ENCODE measurements at regions not wholly inside any gene's neighbourhood (a gene's known extent, or its start where the extent isn't known, plus 50 kb on each side); places are given as distances from the start of the nearest gene placed in this dataset.

- H3K9me3 ChIP-seq (ENCODE audit: low read length): no peaks in the 10 kb centered on the region
- no peak overlapping the region for H2AFZ ChIP-seq (ENCODE audit: low read depth, low read length)
- H3K9me2 ChIP-seq (ENCODE audit: insufficient read depth, low read length): no peaks in the 10 kb centered on the region
- H3K79me2 ChIP-seq (replicated peaks; ENCODE audit: insufficient read depth, low read length): no peaks in the 10 kb centered on the region
- no peak overlapping the region for H3K4me2 ChIP-seq (ENCODE audit: low read length)
- no peaks in the 10 kb centered on the region for H3F3A ChIP-seq (ENCODE audit: insufficient read depth, low read length, poor library complexity, severe bottlenecking)
- H3K4me3 ChIP-seq (ENCODE audit: low read length): no peak overlapping the region
- no peaks in the 10 kb centered on the region for H3K36me3 ChIP-seq (ENCODE audit: insufficient read depth, low read length)
- H3K27ac ChIP-seq (ENCODE audit: low read length): no peak overlapping the region
- H3K9ac ChIP-seq (ENCODE audit: low read length): no peak overlapping the region
- no peaks in the 10 kb centered on the region for H4K20me1 ChIP-seq (ENCODE audit: insufficient read depth)
- TF ChIP-seq POLR2AphosphoS5 (IDR thresholded peaks at IDR 0.05) (no peak), EZH2 (IDR thresholded peaks at IDR 0.05; ENCODE audit: borderline replicate concordance, insufficient read depth, low read length, poor library complexity, severe bottlenecking) (no peak), SMC3 (conservative IDR thresholded peaks at IDR 0.05; ENCODE audit: poor library complexity) (no peak), TAF1 (IDR thresholded peaks at IDR 0.05; ENCODE audit: low read depth) (no peak), RAD21 (conservative IDR thresholded peaks at IDR 0.05) (no peak), EP300 (conservative IDR thresholded peaks at IDR 0.05; ENCODE audit: poor library complexity, severe bottlenecking) (no peak), REST (IDR thresholded peaks at IDR 0.05; ENCODE audit: borderline replicate concordance) (no peak), CTCF (IDR thresholded peaks at IDR 0.05; ENCODE audit: poor library complexity, severe bottlenecking) (no peak), MXI1 (conservative IDR thresholded peaks at IDR 0.05; ENCODE audit: poor library complexity, severe bottlenecking) (no peak)
- H3K27me3 ChIP-seq (ENCODE audit: insufficient read depth, low read depth, low read length): no peaks in the 10 kb centered on the region
Measured at GRCh38 chrY:7555006-7555405, 643.5 kb upstream of the AMELY start.

GRCh38 chrY:7545060-7545459, 633.5 kb upstream of the AMELY start:
- Histone ChIP-seq H3K27ac (ENCODE audit: low read length) (no peak overlapping the region), H3K27me3 (ENCODE audit: insufficient read depth, low read depth, low read length) (no peaks in the 10 kb centered on the region), H2AFZ (ENCODE audit: low read depth, low read length) (no peak overlapping the region), H4K20me1 (ENCODE audit: insufficient read depth) (no peaks in the 10 kb centered on the region), H3K4me2 (ENCODE audit: low read length) (no peak overlapping the region), H3K9me2 (ENCODE audit: insufficient read depth, low read length) (no peaks in the 10 kb centered on the region), H3K9me3 (ENCODE audit: low read length) (no peaks in the 10 kb centered on the region), H3K9ac (ENCODE audit: low read length) (no peak overlapping the region), H3K36me3 (ENCODE audit: insufficient read depth, low read length) (no peaks in the 10 kb centered on the region), H3F3A (ENCODE audit: insufficient read depth, low read length, poor library complexity, severe bottlenecking) (no peaks in the 10 kb centered on the region), H3K4me3 (ENCODE audit: low read length) (no peak overlapping the region), H3K79me2 (replicated peaks; ENCODE audit: insufficient read depth, low read length) (no peaks in the 10 kb centered on the region)
- no peak for TF ChIP-seq MXI1 (conservative IDR thresholded peaks at IDR 0.05; ENCODE audit: poor library complexity, severe bottlenecking)
- no peak for TF ChIP-seq RAD21 (conservative IDR thresholded peaks at IDR 0.05)
- TF ChIP-seq TAF1 (IDR thresholded peaks at IDR 0.05; ENCODE audit: low read depth): no peak
- no peak for TF ChIP-seq EP300 (conservative IDR thresholded peaks at IDR 0.05; ENCODE audit: poor library complexity, severe bottlenecking)
- no peak for TF ChIP-seq POLR2AphosphoS5 (IDR thresholded peaks at IDR 0.05)
- TF ChIP-seq CTCF (IDR thresholded peaks at IDR 0.05; ENCODE audit: poor library complexity, severe bottlenecking): no peak
- TF ChIP-seq EZH2 (IDR thresholded peaks at IDR 0.05; ENCODE audit: borderline replicate concordance, insufficient read depth, low read length, poor library complexity, severe bottlenecking): no peak
- TF ChIP-seq SMC3 (conservative IDR thresholded peaks at IDR 0.05; ENCODE audit: poor library complexity): no peak
- no peak for TF ChIP-seq REST (IDR thresholded peaks at IDR 0.05; ENCODE audit: borderline replicate concordance)
